B cell (primary cell): ENCODE measurements at regions not wholly inside any gene's neighbourhood (a gene's known extent, or its start where the extent isn't known, plus 50 kb on each side); places are given as distances from the start of the nearest gene placed in this dataset.

Source experiments
- CTCF ChIP-seq: fragments of 200-600 bp; IDR thresholded peaks from one replicate; pipeline ENCODE4 v1.8.0; 2022; ENCODE audit warnings: antibody characterized with exemption, mild to moderate bottlenecking
- EZH2 ChIP-seq: IDR thresholded peaks from 2 replicates; pipeline ENCODE4 v1.6.1; 2012; ENCODE audit warnings: borderline replicate concordance, low read depth, mild to moderate bottlenecking, moderate library complexity, low read length; ENCODE audit not compliant: insufficient read depth, poor library complexity, severe bottlenecking

- no peak for TF ChIP-seq CTCF
- TF ChIP-seq EZH2 = no peak
Observed at GRCh38 chr2:56450047-56450446, 266.3 kb downstream of the CCDC85A start.
